HepG2 (cell line): ENCODE measurements at regions not wholly inside any gene's neighbourhood (a gene's known extent, or its start where the extent isn't known, plus 50 kb on each side); places are given as distances from the start of the nearest gene placed in this dataset.

ENCODE experiments used
- ATAC-seq: fragments of 200-7000 bp; cut with Tn5 transposase; 3 replicates; pipeline ENCODE4 v1.9.1; 2020; ENCODE audit warnings: mild to moderate bottlenecking, moderate library complexity
- BruUV-seq: library from RNA; stranded (reverse); fragments of 400-500 nt; replicated peaks from 2 replicates; lab custom pipeline; 2021; lab: Mats Ljungman, UMichigan
- CTCF ChIA-PET: fragments of 300-600 bp; formaldehyde crosslinking; extraction: SDS; loops from one replicate; lab custom pipeline; 2021; ENCODE audit warnings: low total read pairs, inconsistent platforms, low intra/inter-chr PET ratio; lab: Yijun Ruan, JAX
- POLR2A ChIA-PET: fragments of 350-600 bp; sonication (Branson Sonifier 250); formaldehyde crosslinking; loops from one replicate; lab custom pipeline; 2020; ENCODE audit warnings: antibody characterized with exemption, inconsistent platforms; lab: Yijun Ruan, JAX
- DNase-seq: peaks from one replicate; pipeline ENCODE4 v3.0.0-alpha.2; 2015; ENCODE audit warnings: low spot score
- FAIRE-seq: peaks from 3 replicates; lab custom pipeline; 2011; peaks lifted over from hg19 to GRCh38; lab: Jason Lieb, UNC
- H2AFZ ChIP-seq: one replicate; pipeline ENCODE4 v1.6.1; 2011; ENCODE audit warnings: low read length, inconsistent platforms
- H3K27ac ChIP-seq: fragments of 300-600 bp; 3 replicates; pipeline ENCODE4 v1.8.0; 2011; ENCODE audit warnings: mixed run types, mild to moderate bottlenecking, mixed read lengths, low read length, inconsistent platforms; ENCODE audit not compliant: insufficient read depth; ENCODE audit errors: extremely low read length
- H3K27me3 ChIP-seq, 2 experiments: fragments of 200-600 bp in 1 of 2; 2 replicates in 1 of 2; 3 replicates in 1 of 2; pipeline versions ENCODE4 v1.6.0 to v1.8.0; 2011; ENCODE audit warnings: low read length in 2 of 2, mild to moderate bottlenecking in 2 of 2, moderate library complexity in 2 of 2, inconsistent platforms in 1 of 2; ENCODE audit not compliant: insufficient read depth in 2 of 2, control insufficient read depth in 1 of 2
- H3K36me3 ChIP-seq, 2 experiments: fragments of 200-600 bp in 1 of 2; replicated peaks in 1 of 2; 2 replicates in 1 of 2; 3 replicates in 1 of 2; pipeline versions ENCODE4 v1.5.1 to v1.8.0; 2011; ENCODE audit warnings: low read length in 2 of 2, inconsistent platforms in 1 of 2; ENCODE audit not compliant: insufficient read depth in 2 of 2, control insufficient read depth in 1 of 2
- H3K4me1 ChIP-seq: 2 replicates; pipeline ENCODE4 v1.5.1; 2012; ENCODE audit warnings: low read length, inconsistent platforms; ENCODE audit not compliant: insufficient read depth
- H3K4me2 ChIP-seq: 2 replicates; pipeline ENCODE4 v1.6.0; 2011; ENCODE audit warnings: low read depth, low read length, inconsistent platforms
- H3K4me3 ChIP-seq, 3 experiments: fragments of 200-600 bp in 1 of 3; sonication (generic), shearing (Covaris generic) in 1 of 3; replicated peaks in 1 of 3; 2 replicates each; pipeline ENCODE4 v1.5.1; 2011 to 2016; ENCODE audit warnings: low read length in 3 of 3, inconsistent platforms in 2 of 3, low read depth in 2 of 3, mild to moderate bottlenecking in 2 of 3, control low read depth in 1 of 3, mixed read lengths in 1 of 3; ENCODE audit not compliant: insufficient read depth in 1 of 3
- H3K79me2 ChIP-seq: one replicate; pipeline ENCODE4 v1.6.1; 2011; ENCODE audit warnings: low read length, inconsistent platforms; ENCODE audit not compliant: insufficient read depth
- H3K9ac ChIP-seq: 2 replicates; pipeline ENCODE4 v1.6.0; 2011; ENCODE audit warnings: mild to moderate bottlenecking, low read depth, low read length, inconsistent platforms; ENCODE audit not compliant: insufficient read depth
- H3K9me3 ChIP-seq: 2 replicates; pipeline ENCODE4 v1.5.1; 2012; ENCODE audit warnings: mild to moderate bottlenecking, low read length
- H4K20me1 ChIP-seq: 2 replicates; pipeline ENCODE4 v1.6.0; 2011; ENCODE audit warnings: inconsistent platforms, mild to moderate bottlenecking, low read length, moderate library complexity; ENCODE audit not compliant: insufficient read depth
- ARNT2 ChIP-seq: sonication (generic); formaldehyde crosslinking; IDR thresholded peaks from 2 replicates; pipeline ENCODE4 v1.8.0; 2022; ENCODE audit warnings: mild to moderate bottlenecking, low read depth, missing genetic modification reagents, moderate library complexity
- ATF3 ChIP-seq: sonication (generic); formaldehyde crosslinking; IDR thresholded peaks from 2 replicates; pipeline ENCODE4 v1.4.0; 2020; ENCODE audit warnings: missing genetic modification reagents
- ELK4 ChIP-seq: sonication (generic); formaldehyde crosslinking; IDR thresholded peaks from 2 replicates; pipeline ENCODE4 v1.9.0; 2021; ENCODE audit warnings: missing genetic modification reagents, borderline replicate concordance
- HES4 ChIP-seq: sonication (generic); formaldehyde crosslinking; IDR thresholded peaks from 2 replicates; pipeline ENCODE4 v1.9.0; 2021; ENCODE audit warnings: mild to moderate bottlenecking, missing genetic modification reagents, borderline replicate concordance
- NPAS2 ChIP-seq: sonication (generic); formaldehyde crosslinking; IDR thresholded peaks from 2 replicates; pipeline ENCODE4 v1.8.0; 2022; ENCODE audit warnings: mild to moderate bottlenecking, missing genetic modification reagents, borderline replicate concordance
- TRIM22 ChIP-seq: fragments of 450-650 bp; IDR thresholded peaks from 2 replicates; pipeline ENCODE4 v1.6.1; 2017
- ZBTB38 ChIP-seq: sonication (generic); formaldehyde crosslinking; IDR thresholded peaks from 2 replicates; pipeline ENCODE4 v1.5.1; 2020; ENCODE audit warnings: mild to moderate bottlenecking, missing genetic modification reagents
- ZMAT3 ChIP-seq: sonication (generic); formaldehyde crosslinking; conservative IDR thresholded peaks from 2 replicates; pipeline ENCODE4 v1.7.0; 2021; ENCODE audit warnings: missing genetic modification reagents
- ZNF138 ChIP-seq: sonication (generic); formaldehyde crosslinking; IDR thresholded peaks from 2 replicates; pipeline ENCODE4 v1.5.0; 2020; ENCODE audit warnings: mild to moderate bottlenecking, low read depth, missing genetic modification reagents
- ZNF276 ChIP-seq: sonication (generic); formaldehyde crosslinking; IDR thresholded peaks from 2 replicates; pipeline ENCODE4 v1.4.0; 2020; ENCODE audit warnings: mild to moderate bottlenecking, low read depth, missing genetic modification reagents
- ZNF34 ChIP-seq: sonication (generic); formaldehyde crosslinking; IDR thresholded peaks from 2 replicates; pipeline ENCODE4 v1.4.0; 2020; ENCODE audit warnings: mild to moderate bottlenecking, missing genetic modification reagents, borderline replicate concordance
- ZNF776 ChIP-seq: sonication (generic); formaldehyde crosslinking; IDR thresholded peaks from 2 replicates; pipeline ENCODE4 v1.4.0; 2020; ENCODE audit warnings: mild to moderate bottlenecking, missing genetic modification reagents
- WGBS: methylation state at CpG from one replicate; pipeline ENCODE4 v1.1.6; 2017; ENCODE audit warnings: low lambda C conversion rate; 5-methylcytosine and 5-hydroxymethylcytosine counted together
- in situ Hi-C: cut with HindIII; loops from 2 replicates; pipeline ENCODE4 v1.10.0; 2017; ENCODE audit warnings: low pct_unique_long_range_greater_than_20kb; ENCODE audit not compliant: extremely low pct_ligation_motif_present
- intact Hi-C: fragments of 100-400 bp; cut with micrococcal nuclease; formaldehyde crosslinking; loops from one replicate; pipeline ENCODE4 v1.10.0; 2022; ENCODE audit not compliant: unreplicated experiment

GRCh38 chr9:16205455-16205854 is 652.6 kb downstream of the CCDC171 start:
- H3K4me2 ChIP-seq = no peak overlapping the region
- H2AFZ ChIP-seq = no peak overlapping the region
- 0% methylated on average over 2 of the region's 2 CpGs for WGBS
- ChIA-PET CTCF (no interaction called here), POLR2A (no interaction called here)
- H3K9ac ChIP-seq = no peak overlapping the region
- in situ Hi-C loops (no loop called here), intact Hi-C loops (no loop called here)
- no peaks in the 10 kb centered on the region for H3K9me3 ChIP-seq
- H3K27me3 ChIP-seq = no peaks in the 10 kb centered on the region
- ATAC-seq (no peak), FAIRE-seq (no peak), DNase-seq (no peak)
- H3K4me1 ChIP-seq = no peaks in the 10 kb centered on the region
- no TSS peak for BruUV-seq
- H3K79me2 ChIP-seq = no peaks in the 10 kb centered on the region
- no peak for TF ChIP-seq ZNF138 (CRISPR knock-in tag)
- no peaks in the 10 kb centered on the region for H4K20me1 ChIP-seq
- no peaks in the 10 kb centered on the region for H3K36me3 ChIP-seq
- no peak overlapping the region for H3K4me3 ChIP-seq
- H3K27ac ChIP-seq = no peak overlapping the region

- ChIA-PET CTCF (no interaction called here), POLR2A (no interaction called here)
- Histone ChIP-seq H3K4me1 (no peaks in the 10 kb centered on the region), H3K36me3 (no peaks in the 10 kb centered on the region), H3K9ac (no peak overlapping the region), H2AFZ (no peak overlapping the region), H3K27ac (no peak overlapping the region), H3K79me2 (no peaks in the 10 kb centered on the region), H3K27me3 (no peaks in the 10 kb centered on the region), H3K9me3 (no peaks in the 10 kb centered on the region), H3K4me2 (no peak overlapping the region), H3K4me3 (no peak overlapping the region), H4K20me1 (no peaks in the 10 kb centered on the region)
- in situ Hi-C loops (no loop called here), intact Hi-C loops (no loop called here)
- BruUV-seq = no TSS peak
- ATAC-seq (no peak), FAIRE-seq (no peak), DNase-seq (no peak)
- 40% methylated on average over 3 of the region's 3 CpGs for WGBS
- no peak for TF ChIP-seq HES4 (CRISPR knock-in tag)
- no peak for TF ChIP-seq ZBTB38 (CRISPR knock-in tag)
- TF ChIP-seq ARNT2 (CRISPR knock-in tag) = no peak
- no peak for TF ChIP-seq ZNF276 (CRISPR knock-in tag)
- no peak for TF ChIP-seq ZNF776
- no peak for TF ChIP-seq TRIM22
- no peak for TF ChIP-seq ATF3 (CRISPR knock-in tag)
- TF ChIP-seq ZMAT3 (CRISPR knock-in tag) = no peak
- no peak for TF ChIP-seq ELK4 (CRISPR knock-in tag)
- no peak for TF ChIP-seq ZNF34 (CRISPR knock-in tag)
- no peak for TF ChIP-seq NPAS2 (CRISPR knock-in tag)
These were observed 653.7 kb downstream of the CCDC171 start for GRCh38 chr9:16206518-16206917.
